Suppressor macrophage (primary cell): ENCODE measurements at regions not wholly inside any gene's neighbourhood (a gene's known extent, or its start where the extent isn't known, plus 50 kb on each side); places are given as distances from the start of the nearest gene placed in this dataset.

Experiments used
- DNase-seq, 4 experiments: peaks; one replicate each; pipeline ENCODE4 v3.0.0-alpha.2; 2020 to 2022

DNA sequence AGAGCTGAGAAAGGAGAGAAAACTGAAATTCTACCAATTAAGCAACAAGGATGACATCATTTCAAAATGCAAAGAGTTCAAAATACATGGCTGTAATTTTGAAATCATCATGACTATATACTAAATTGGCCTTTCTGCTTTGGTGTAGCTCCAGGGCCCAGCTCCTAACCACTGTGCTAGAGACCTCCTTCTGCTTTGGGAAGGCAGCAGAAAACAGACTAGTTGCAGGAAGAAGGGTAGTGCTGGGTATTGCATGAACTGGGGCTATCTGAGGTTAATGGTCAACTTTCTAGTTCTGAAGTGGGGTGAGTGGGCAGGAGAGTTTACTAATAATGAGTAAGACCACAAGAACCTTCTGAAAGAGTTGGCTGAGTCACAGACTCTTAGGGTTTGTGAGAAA is 66.2 kb downstream of the PTGER2 start:
- DNase-seq = peak; percentile 73 to 91 (median 80)
